Glutamatergic neuron (in vitro differentiated cells): ENCODE measurements at regions not wholly inside any gene's neighbourhood (a gene's known extent, or its start where the extent isn't known, plus 50 kb on each side); places are given as distances from the start of the nearest gene placed in this dataset.

Experiments
- DNase-seq: peaks from one replicate; pipeline ENCODE4 v3.0.0; 2022
- H3K27ac Mint-ChIP-seq: one replicate; pipeline ENCODE4 v1.8.0; 2020; ENCODE audit warnings: mild to moderate bottlenecking, mixed read lengths, inconsistent platforms; ENCODE audit not compliant: unreplicated experiment
- H3K27me3 Mint-ChIP-seq: one replicate; pipeline ENCODE4 v1.8.0; 2020; ENCODE audit warnings: mild to moderate bottlenecking, moderate library complexity, mixed read lengths, inconsistent platforms; ENCODE audit not compliant: unreplicated experiment
- H3K36me3 Mint-ChIP-seq: one replicate; pipeline ENCODE4 v1.8.0; 2020; ENCODE audit warnings: mild to moderate bottlenecking, mixed read lengths, inconsistent platforms; ENCODE audit not compliant: unreplicated experiment
- H3K4me1 Mint-ChIP-seq: one replicate; pipeline ENCODE4 v1.8.0; 2020; ENCODE audit warnings: mild to moderate bottlenecking, low read depth, mixed read lengths, inconsistent platforms; ENCODE audit not compliant: unreplicated experiment
- H3K4me3 Mint-ChIP-seq: one replicate; pipeline ENCODE4 v1.8.0; 2020; ENCODE audit warnings: mild to moderate bottlenecking, mixed read lengths, inconsistent platforms; ENCODE audit not compliant: unreplicated experiment
- H3K9me3 Mint-ChIP-seq: one replicate; pipeline ENCODE4 v1.8.0; 2020; ENCODE audit warnings: mild to moderate bottlenecking, moderate library complexity, mixed read lengths, inconsistent platforms; ENCODE audit not compliant: unreplicated experiment
- TF ChIP-seq, protein P1 (sequence below): fragments of 200-600 bp; sonication (generic); IDR thresholded peaks from one replicate; pipeline ENCODE4 v1.5.0; 2021; ENCODE audit not compliant: partially characterized antibody, unreplicated experiment

DNA sequence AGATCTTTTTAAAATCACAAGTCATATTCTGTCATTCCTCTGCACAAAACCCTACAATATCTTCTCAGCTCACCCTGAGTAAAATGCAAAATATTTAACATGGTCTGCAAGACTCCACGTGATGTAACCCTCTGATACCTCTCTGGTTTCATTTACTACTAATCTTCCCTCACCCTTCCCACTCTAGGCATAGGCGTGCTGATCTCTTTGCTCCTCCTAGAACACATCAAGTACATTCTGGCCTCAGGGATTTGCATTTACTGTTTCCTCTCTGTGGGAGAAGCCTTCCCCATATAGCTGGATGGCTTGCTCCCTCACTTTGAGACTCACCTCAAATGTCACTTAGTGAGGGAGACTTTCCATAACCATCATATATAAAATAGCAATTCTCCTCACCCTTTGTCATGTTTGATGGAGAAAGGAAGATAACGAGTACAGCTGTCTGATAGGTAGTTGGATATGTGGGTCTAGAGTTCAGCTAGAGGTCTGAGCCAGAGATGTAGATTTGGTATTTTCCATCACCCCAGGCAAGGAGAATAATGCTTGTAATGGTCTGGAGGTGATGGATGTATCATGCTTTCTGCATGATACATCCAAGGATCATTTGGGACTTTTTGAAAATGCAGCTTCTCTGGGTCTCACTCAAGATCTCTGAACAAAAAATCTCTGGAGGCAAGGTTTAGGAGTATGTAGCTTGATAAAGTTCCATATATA lies 123.9 kb upstream of the VAMP7 start:
- Mint-ChIP-seq H3K9me3 (no peaks in the 10 kb centered on the region), H3K4me3 (no peak overlapping the region), H3K36me3 (no peaks in the 10 kb centered on the region), H3K27ac (no peak overlapping the region), H3K4me1 (no peaks in the 10 kb centered on the region), H3K27me3 (no peaks in the 10 kb centered on the region)
- DNase-seq = no peak
- TF ChIP-seq, protein P1, sequence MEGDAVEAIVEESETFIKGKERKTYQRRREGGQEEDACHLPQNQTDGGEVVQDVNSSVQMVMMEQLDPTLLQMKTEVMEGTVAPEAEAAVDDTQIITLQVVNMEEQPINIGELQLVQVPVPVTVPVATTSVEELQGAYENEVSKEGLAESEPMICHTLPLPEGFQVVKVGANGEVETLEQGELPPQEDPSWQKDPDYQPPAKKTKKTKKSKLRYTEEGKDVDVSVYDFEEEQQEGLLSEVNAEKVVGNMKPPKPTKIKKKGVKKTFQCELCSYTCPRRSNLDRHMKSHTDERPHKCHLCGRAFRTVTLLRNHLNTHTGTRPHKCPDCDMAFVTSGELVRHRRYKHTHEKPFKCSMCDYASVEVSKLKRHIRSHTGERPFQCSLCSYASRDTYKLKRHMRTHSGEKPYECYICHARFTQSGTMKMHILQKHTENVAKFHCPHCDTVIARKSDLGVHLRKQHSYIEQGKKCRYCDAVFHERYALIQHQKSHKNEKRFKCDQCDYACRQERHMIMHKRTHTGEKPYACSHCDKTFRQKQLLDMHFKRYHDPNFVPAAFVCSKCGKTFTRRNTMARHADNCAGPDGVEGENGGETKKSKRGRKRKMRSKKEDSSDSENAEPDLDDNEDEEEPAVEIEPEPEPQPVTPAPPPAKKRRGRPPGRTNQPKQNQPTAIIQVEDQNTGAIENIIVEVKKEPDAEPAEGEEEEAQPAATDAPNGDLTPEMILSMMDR = no peak

DNA sequence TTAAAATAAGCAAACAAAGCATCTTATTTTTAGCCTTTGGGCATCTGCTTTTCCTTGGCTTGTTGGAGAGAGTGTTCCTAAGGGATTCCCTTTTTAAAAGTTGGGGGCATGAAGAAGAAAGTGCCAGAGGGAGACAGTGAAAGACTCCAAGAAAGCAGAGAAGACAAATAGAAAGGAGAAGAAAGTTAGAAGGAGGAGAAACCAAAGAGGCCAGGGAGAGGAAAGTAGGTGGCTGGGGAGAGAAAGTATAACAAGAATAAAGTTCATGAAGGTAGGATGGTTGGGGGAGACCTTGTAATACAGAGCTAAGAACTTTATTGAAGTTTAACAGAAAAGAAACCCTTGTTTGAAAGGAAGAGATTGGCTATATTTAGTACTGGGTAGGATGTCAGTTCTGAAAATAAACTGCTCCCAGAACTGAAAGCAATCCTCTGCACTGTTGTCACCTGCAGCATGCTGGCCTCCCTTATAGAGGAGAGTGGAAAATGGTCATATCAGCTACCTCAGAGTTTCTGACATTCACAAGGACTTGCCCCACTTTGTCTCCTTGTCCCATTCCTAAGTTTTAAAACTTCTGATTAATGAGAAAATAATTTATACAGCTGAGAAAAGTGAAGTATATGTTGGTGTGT lies 125.3 kb upstream of the VAMP7 start:
- Mint-ChIP-seq H3K36me3 (no peaks in the 10 kb centered on the region), H3K9me3 (no peaks in the 10 kb centered on the region), H3K27me3 (no peaks in the 10 kb centered on the region), H3K27ac (no peak overlapping the region), H3K4me3 (no peak overlapping the region), H3K4me1 (no peaks in the 10 kb centered on the region)
- no peak for DNase-seq
- TF ChIP-seq, protein P1 = no peak

DNA sequence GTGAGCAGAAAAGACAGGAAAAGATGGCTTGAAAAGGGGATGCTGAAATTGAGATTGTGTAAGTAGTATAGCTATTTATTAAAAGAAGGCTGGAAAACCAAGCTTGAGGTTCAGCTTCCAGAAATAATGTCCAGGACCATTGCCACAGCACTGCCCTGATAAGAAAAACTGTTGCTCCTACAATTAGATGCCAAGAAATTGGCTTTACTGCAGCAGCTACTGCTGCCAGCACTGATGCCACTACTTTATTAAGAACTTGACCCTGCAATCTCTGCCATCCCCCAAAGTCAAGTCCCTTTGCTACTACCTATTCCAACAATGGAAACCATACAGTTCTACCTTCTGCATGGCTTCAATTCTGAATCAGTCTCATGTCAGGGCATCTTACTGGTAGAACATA lies 130.0 kb upstream of the VAMP7 start:
- TF ChIP-seq, protein P1 = no peak
- Mint-ChIP-seq H3K4me3 (no peak overlapping the region), H3K27ac (no peak overlapping the region), H3K4me1 (no peaks in the 10 kb centered on the region), H3K9me3 (no peaks in the 10 kb centered on the region), H3K27me3 (no peaks in the 10 kb centered on the region), H3K36me3 (no peaks in the 10 kb centered on the region)
- DNase-seq = no peak

DNA sequence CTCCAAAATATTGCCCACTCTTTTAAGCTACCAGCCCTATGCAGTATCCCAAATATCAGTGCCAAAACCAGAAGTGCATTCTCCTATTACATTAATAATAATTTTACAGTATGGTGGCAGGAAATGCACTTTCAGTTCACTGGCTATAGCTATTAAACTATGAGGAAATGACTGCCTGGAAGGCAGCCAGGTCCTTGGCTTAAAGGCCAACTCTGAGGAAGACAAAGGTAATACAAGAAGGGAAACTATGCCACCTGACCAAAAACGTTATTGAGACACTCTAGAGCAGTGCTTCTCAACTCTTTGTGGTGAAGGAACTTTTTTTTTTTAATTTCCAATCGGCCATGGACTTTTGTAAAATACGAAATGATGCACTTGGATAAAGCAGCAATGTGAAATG lies 133.6 kb upstream of the VAMP7 start:
- Mint-ChIP-seq H3K9me3 (no peaks in the 10 kb centered on the region), H3K27ac (no peak overlapping the region), H3K27me3 (no peaks in the 10 kb centered on the region), H3K4me1 (no peaks in the 10 kb centered on the region), H3K36me3 (no peaks in the 10 kb centered on the region), H3K4me3 (no peak overlapping the region)
- TF ChIP-seq, protein P1 = no peak
- DNase-seq = no peak

DNA sequence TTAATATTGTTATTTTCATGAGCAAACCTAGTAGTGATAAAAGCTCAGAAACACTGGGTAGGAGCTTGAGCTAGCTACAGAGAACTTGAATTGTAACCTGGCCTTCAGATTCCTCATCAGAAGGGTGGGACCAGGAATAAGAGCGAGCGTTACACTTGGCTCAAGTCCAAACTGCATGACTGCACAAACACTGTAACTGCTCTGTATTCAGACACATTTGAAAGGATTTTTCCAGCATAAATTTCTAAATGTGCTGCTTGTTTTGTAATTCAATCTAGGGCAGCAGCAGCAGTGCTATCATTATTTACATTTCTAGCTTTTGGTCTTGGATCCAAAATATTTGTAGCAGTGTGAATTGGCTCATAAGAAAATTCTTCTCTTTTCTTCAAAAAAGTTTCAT lies 133.0 kb upstream of the TMLHE start:
- H3K4me1 Mint-ChIP-seq = no peaks in the 10 kb centered on the region
- H3K9me3 Mint-ChIP-seq = peaks cover 1% of the 10 kb centered on the region
- no peaks in the 10 kb centered on the region for H3K27me3 Mint-ChIP-seq
- no peak overlapping the region for H3K4me3 Mint-ChIP-seq
- H3K36me3 Mint-ChIP-seq = peaks cover 4% of the 10 kb centered on the region
- no peak overlapping the region for H3K27ac Mint-ChIP-seq
- DNase-seq = no peak
- TF ChIP-seq, protein P1 = no peak
